GM12892 (cell line): ENCODE measurements at regions not wholly inside any gene's neighbourhood (a gene's known extent, or its start where the extent isn't known, plus 50 kb on each side); places are given as distances from the start of the nearest gene placed in this dataset.
"Not testable (repeated sequence)": the region's sequence is repeated elsewhere in the genome, so short reads cannot be mapped to it uniquely, and the experiment has no call there.

Experiments
- DNase-seq: peaks from one replicate; pipeline ENCODE4 v3.0.0; 2011; ENCODE audit not compliant: insufficient read length
- FAIRE-seq: peaks from 2 replicates; lab custom pipeline; 2011; peaks lifted over from hg19 to GRCh38; lab: Jason Lieb, UNC
- POLR2A ChIP-seq: IDR thresholded peaks from 2 replicates; pipeline ENCODE4 v1.6.1; 2011; ENCODE audit warnings: low read depth, low read length, control low read depth
- POLR2AphosphoS5 ChIP-seq: IDR thresholded peaks from 2 replicates; pipeline ENCODE4 v1.6.1; 2011; ENCODE audit warnings: low read depth, low read length, control low read depth
- TAF1 ChIP-seq: IDR thresholded peaks from 2 replicates; pipeline ENCODE4 v1.6.1; 2011; ENCODE audit warnings: low read depth, mild to moderate bottlenecking, control low read depth, low read length, borderline replicate concordance

- TF ChIP-seq TAF1 = no peak
- no peak for TF ChIP-seq POLR2AphosphoS5
- no peak for TF ChIP-seq POLR2A
- FAIRE-seq (peak; percentile 50), DNase-seq (peak; percentile 1)
Measured at GRCh38 chrX:65451663-65452062, 82.9 kb downstream of the LAS1L start.

DNA sequence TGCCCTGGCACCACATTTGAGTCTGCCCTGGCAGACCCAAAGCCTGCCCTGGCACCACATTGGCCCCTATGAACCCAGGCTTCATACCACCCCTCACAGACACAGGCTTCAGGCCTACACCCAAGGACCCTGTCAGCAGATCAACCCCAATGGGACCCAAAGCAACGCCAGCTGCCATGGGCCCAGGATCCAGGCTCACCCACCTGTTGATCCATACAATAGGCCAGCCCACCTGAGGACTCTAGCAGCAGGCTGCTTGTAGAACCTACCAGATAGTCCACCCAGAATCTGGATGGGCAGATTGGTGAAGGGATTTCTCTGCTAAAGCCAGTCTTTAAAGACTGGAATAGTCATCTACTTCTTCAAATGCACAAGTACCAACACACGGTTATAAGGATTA is 114.4 kb downstream of the LAS1L start:
- DNase-seq (no peak), FAIRE-seq (no peak)
- no peak for TF ChIP-seq TAF1
- TF ChIP-seq POLR2AphosphoS5 = no peak
- TF ChIP-seq POLR2A = no peak

DNA sequence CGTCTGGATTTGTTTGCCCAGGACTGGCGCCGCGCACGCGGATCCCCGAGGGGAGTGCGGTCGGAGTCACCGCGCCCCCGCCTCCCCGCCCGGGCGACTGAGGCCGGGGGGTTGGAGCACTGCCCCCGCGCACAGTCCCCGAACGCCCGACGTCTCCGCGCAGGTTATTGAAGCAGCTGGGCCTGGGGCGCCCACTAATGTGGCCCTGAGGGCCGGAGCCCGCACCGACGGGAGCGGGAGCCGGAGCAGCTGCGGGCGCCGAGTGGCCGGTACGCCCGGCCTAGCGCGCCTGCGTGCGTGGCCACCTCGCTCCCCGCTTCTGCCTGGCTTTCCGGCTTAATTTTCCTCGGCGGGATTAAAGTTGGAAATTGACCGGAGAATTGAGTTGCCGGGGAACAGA is 126.9 kb downstream of the LAS1L start:
- not testable (repeated sequence) for DNase-seq, FAIRE-seq

DNA sequence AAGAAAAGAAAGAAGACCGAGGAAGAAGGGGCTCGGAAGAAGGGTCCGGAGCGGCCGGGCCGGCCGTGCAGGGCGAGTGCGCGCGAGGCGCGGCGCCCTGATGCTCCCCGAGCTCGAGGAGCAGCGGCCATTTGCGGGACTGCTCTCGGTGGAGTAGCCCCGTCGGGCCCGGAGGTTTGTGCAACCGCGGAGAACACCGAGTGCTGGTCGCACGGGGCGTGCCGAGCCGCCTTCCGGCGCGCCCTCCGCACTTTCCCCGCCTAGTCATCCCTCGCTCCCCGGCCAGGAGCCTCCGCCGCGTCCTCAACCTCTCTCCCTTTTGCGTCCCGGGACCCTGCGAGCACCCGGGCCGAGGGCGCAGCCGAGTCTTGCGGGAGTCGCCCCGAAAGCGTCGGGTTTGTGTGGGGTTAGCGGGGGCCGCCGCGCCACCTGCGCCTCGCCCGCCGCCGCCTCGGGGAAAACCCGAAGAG is 127.4 kb downstream of the LAS1L start:
- FAIRE-seq (no peak), DNase-seq (no peak)
- TF ChIP-seq TAF1 = no peak
- TF ChIP-seq POLR2A = no peak
- TF ChIP-seq POLR2AphosphoS5 = no peak

DNA sequence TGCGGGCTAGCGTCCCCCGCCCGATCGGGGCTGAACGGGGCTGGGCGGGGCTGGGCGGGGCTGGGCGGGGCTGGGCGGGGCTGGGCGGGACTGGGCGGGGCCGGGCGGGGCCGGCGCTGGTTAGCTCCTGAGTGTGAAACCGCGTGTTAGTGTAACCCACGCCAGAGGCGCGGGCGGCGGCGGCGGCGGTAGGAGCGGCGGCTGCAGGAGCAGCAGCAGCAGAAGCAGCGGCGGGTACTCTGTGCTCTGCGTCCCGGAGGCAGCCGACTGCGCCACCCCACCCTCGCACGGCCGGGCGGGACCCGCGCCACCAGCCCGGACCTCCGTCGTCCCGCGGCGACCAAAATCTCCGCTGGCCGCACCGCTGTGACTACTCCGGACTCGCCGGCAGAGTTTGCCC is 128.1 kb downstream of the LAS1L start:
- TF ChIP-seq POLR2A = no peak
- no peak for TF ChIP-seq POLR2AphosphoS5
- TF ChIP-seq TAF1 = no peak
- no peak for FAIRE-seq
- DNase-seq = no peak

- FAIRE-seq = no peak
- TF ChIP-seq TAF1 (no peak), POLR2A (no peak), POLR2AphosphoS5 (no peak)
- DNase-seq = no peak
Measured at GRCh38 chrX:65392284-65392683, 142.3 kb downstream of the LAS1L start.

DNA sequence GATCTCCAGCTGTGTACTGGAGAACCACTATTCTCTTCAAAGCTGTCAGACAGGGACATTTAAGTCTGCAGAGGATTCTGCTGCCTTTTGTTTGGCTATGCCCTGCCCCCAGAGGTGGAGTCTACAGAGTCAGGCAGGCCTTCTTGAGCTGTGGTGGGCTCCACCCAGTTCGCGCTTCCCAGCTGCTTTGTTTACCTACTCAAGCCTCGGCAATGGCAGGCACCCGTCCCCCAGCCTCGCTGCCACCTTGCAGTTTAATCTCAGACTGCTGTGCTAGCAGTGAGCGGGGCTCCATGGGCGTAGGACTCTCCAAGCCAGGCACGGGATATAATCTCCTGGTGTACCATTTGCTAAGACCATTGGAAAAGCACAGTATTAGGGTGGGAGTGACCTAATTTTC is 145.5 kb downstream of the LAS1L start:
- not testable (repeated sequence) for DNase-seq, FAIRE-seq
